ENCODE measurements at regions not wholly inside any gene's neighbourhood (a gene's known extent, or its start where the extent isn't known, plus 50 kb on each side); places are given as distances from the start of the nearest gene placed in this dataset.

- no peak for TF ChIP-seq POLR2A (IDR thresholded peaks at IDR 0.05; ENCODE audit: low read depth)
- TF ChIP-seq CTCF (IDR thresholded peaks at IDR 0.05): no peak
- no peak for TF ChIP-seq POLR2AphosphoS5 (IDR thresholded peaks at IDR 0.05)
Measured at GRCh38 chr7:112615701-112616100, 134.9 kb downstream of the LSMEM1 start.
